Colonic mucosa (tissue), 4 donors: ENCODE measurements at regions not wholly inside any gene's neighbourhood (a gene's known extent, or its start where the extent isn't known, plus 50 kb on each side); places are given as distances from the start of the nearest gene placed in this dataset.

ENCODE experiments used
- DNase-seq: peaks from one replicate; pipeline ENCODE4 v3.0.0-alpha.2; 2020
- H3K27ac ChIP-seq: fragments of 200-600 bp; one replicate; pipeline ENCODE4 v1.8.0; 2021
- H3K27me3 ChIP-seq: fragments of 200-600 bp; one replicate; pipeline ENCODE4 v1.8.0; 2021
- H3K36me3 ChIP-seq: fragments of 200-600 bp; one replicate; pipeline ENCODE4 v1.8.0; 2021
- H3K4me1 ChIP-seq: fragments of 200-600 bp; one replicate; pipeline ENCODE4 v1.8.0; 2021; ENCODE audit warnings: mild to moderate bottlenecking
- H3K4me3 ChIP-seq: fragments of 200-600 bp; one replicate; pipeline ENCODE4 v1.8.0; 2021
- H3K9ac ChIP-seq, 2 donors: one replicate each; pipeline ENCODE4 v1.7.0; 2013; ENCODE audit warnings: control low read depth in 2 of 2, low read depth in 2 of 2, low read length in 2 of 2
- H3K9me3 ChIP-seq: fragments of 200-600 bp; one replicate; pipeline ENCODE4 v1.8.0; 2021
- intact Hi-C: fragments of 100-400 bp; cut with DNase I; formaldehyde crosslinking; loops from one replicate; pipeline ENCODE4 v1.14.1; 2022
- TF ChIP-seq, protein P1 (sequence below): fragments of 200-600 bp; IDR thresholded peaks from one replicate; pipeline ENCODE4 v1.8.0; 2022; ENCODE audit warnings: antibody characterized with exemption, mild to moderate bottlenecking
- donor health status: healthy.
- donor health status: DM: no; HTN: no; CAD: no.
- donor health status: DM: no; HTN: no; CAD: no.

DNA sequence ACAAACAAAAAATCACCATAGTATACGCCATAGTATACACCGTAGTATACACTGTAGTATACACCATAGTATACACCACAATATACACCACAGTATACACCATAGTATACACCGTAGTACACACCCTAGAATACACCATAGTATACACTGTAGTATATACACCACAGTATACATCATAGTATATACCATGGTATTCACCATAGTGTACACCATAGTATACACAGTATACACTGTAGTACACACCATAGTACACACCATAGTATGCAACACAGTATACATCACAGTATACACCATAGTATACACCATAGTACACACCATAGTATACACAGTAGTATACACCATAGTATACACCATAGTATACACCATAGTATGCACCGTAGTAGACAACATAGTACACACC, 157.6 kb upstream of the ADARB2 start:
- H3K36me3 ChIP-seq, result no peaks in the 10 kb centered on the region
- DNase-seq, result no peak
- H3K9me3 ChIP-seq, result no peaks in the 10 kb centered on the region
- H3K27me3 ChIP-seq, result no peaks in the 10 kb centered on the region
- intact Hi-C loops, result no loop called here
- H3K4me3 ChIP-seq, result no peak overlapping the region
- TF ChIP-seq, protein P1, sequence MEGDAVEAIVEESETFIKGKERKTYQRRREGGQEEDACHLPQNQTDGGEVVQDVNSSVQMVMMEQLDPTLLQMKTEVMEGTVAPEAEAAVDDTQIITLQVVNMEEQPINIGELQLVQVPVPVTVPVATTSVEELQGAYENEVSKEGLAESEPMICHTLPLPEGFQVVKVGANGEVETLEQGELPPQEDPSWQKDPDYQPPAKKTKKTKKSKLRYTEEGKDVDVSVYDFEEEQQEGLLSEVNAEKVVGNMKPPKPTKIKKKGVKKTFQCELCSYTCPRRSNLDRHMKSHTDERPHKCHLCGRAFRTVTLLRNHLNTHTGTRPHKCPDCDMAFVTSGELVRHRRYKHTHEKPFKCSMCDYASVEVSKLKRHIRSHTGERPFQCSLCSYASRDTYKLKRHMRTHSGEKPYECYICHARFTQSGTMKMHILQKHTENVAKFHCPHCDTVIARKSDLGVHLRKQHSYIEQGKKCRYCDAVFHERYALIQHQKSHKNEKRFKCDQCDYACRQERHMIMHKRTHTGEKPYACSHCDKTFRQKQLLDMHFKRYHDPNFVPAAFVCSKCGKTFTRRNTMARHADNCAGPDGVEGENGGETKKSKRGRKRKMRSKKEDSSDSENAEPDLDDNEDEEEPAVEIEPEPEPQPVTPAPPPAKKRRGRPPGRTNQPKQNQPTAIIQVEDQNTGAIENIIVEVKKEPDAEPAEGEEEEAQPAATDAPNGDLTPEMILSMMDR, result no peak
- H3K27ac ChIP-seq, result no peak overlapping the region
- no peaks in the 10 kb centered on the region for H3K4me1 ChIP-seq
- H3K9ac ChIP-seq, result no peak overlapping the region

DNA sequence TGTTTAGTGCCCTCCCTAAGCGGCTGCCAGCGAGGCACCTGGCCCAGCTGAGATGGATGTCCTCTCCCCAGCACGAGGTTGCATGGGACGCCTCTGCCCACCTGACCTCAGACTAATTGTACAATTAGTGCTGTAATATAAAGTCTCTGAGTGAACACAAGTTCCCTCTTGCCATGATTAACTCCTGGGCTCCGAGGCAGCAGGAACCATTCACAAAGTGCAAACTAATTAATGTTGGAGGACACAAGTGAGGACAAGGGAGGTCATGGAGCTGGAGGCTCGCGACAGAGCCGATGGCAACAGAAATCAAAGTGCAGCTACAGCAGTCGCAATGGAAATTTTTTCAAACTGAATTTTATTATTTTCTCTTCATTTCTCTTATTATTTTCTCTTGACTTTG, 156.6 kb upstream of the ADARB2 start:
- H3K27me3 ChIP-seq, result no peaks in the 10 kb centered on the region

DNA sequence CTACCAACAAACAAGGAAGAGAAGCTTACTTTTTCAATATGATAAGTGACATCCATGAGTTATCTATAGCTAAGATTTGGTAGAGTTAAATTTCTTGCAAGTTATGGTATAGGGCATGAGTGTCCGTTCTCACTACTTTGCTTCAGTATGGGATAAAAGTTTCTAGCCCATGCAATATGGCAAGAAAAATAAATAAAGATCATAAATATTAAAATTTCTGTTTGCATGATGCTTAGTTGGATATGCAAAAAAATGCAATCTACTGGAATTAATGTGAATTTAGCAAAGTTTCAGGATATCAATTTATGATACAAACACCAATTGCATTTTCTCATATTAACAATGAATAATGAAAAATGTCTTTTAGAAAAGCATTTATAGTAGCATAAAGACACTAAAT, 148.7 kb upstream of the ADARB2 start:
- intact Hi-C loops, result no loop called here
- no peak overlapping the region for H3K4me3 ChIP-seq
- no peak for DNase-seq
- no peak overlapping the region for H3K9ac ChIP-seq
- no peaks in the 10 kb centered on the region for H3K4me1 ChIP-seq
- H3K9me3 ChIP-seq, result no peaks in the 10 kb centered on the region
- no peak overlapping the region for H3K27ac ChIP-seq
- no peaks in the 10 kb centered on the region for H3K36me3 ChIP-seq
- no peaks in the 10 kb centered on the region for H3K27me3 ChIP-seq
- TF ChIP-seq, protein P1, result no peak

More for the DNA sequence above, 156.6 kb upstream of the ADARB2 start:
- TF ChIP-seq, protein P1, result no peak
- intact Hi-C loops, result no loop called here
- no peak for DNase-seq
- Histone ChIP-seq H3K4me1 (no peaks in the 10 kb centered on the region), H3K27ac (no peak overlapping the region), H3K4me3 (no peak overlapping the region), H3K9me3 (no peaks in the 10 kb centered on the region), H3K36me3 (no peaks in the 10 kb centered on the region), H3K9ac (no peak overlapping the region)

DNA sequence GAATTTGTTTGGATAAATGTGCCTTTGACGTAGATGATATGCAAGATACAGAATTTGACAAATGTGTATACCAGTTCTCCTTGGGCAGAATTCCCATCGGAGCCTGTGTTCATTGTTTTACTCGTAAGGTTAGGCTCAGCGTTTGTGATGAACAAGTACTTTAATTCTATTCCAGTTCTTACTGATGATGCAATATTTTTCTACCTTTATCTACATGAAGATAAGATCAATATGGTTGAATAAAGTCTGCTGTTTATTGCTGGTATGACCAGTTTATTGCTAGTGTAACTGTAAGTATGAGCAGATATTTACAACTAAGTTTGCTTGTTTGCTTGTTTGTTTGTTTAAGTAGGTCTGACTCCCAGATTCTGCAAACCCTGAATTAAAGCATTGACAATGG, 145.4 kb upstream of the ADARB2 start:
- Histone ChIP-seq H3K36me3 (no peaks in the 10 kb centered on the region), H3K27ac (no peak overlapping the region)
- intact Hi-C loops, result no loop called here

DNA sequence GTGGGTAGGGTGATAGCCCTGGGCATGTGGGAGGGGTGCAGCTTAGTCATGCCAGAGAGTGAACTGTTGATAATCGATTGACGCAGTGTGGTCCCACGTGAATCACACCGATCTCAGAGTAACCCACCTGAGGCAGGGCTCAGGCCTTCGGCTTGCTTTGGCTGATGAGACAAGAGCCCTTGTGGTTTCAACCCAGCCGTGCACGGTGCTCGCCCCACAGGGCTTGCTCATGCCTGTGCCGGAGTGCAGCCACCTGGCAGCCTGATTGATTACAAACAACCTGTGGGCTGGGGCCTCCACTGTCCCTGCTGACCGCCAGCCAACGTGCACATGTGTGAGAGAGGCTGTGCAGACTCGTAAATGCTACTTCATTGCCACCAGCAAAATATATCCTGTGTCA, 144.9 kb upstream of the ADARB2 start:
- Histone ChIP-seq H3K9ac (no peak overlapping the region), H3K27me3 (no peaks in the 10 kb centered on the region), H3K4me3 (no peak overlapping the region), H3K36me3 (no peaks in the 10 kb centered on the region), H3K4me1 (no peaks in the 10 kb centered on the region), H3K9me3 (no peaks in the 10 kb centered on the region), H3K27ac (no peak overlapping the region)
- intact Hi-C loops, result no loop called here
- no peak for DNase-seq
- TF ChIP-seq, protein P1, result no peak

More for the DNA sequence above, 145.4 kb upstream of the ADARB2 start:
- H3K9ac ChIP-seq, result no peak overlapping the region
- TF ChIP-seq, protein P1, result no peak
- no peaks in the 10 kb centered on the region for H3K4me1 ChIP-seq
- H3K9me3 ChIP-seq, result no peaks in the 10 kb centered on the region
- H3K4me3 ChIP-seq, result no peak overlapping the region
- DNase-seq, result no peak
- H3K27me3 ChIP-seq, result no peaks in the 10 kb centered on the region

DNA sequence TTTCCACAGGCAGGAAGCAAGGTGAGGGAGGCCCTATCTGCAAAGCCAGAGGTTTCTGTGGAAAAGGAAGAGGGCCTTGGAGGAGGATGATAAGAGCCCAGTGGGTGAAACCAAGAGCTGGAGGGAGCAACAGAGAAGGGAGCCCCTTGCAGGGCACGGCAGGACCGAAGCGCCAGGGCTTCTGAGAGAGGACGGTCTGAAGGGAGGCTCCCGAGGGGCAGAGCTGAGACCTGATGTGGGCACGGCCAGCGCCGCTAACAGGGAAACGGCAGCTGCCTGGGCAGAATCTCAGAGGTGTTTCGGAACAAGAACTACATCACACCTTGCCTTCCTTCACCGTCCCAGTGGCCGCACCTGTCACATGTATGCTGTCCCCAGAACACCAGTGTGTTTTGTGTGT, 144.3 kb upstream of the ADARB2 start:
- no peaks in the 10 kb centered on the region for H3K36me3 ChIP-seq
- H3K27me3 ChIP-seq, result no peaks in the 10 kb centered on the region
- no peak overlapping the region for H3K27ac ChIP-seq
- intact Hi-C loops, result no loop called here
- no peak overlapping the region for H3K4me3 ChIP-seq
- no peak overlapping the region for H3K9ac ChIP-seq
- DNase-seq, result no peak
- TF ChIP-seq, protein P1, result no peak
- no peaks in the 10 kb centered on the region for H3K4me1 ChIP-seq
- peaks cover 3% of the 10 kb centered on the region for H3K9me3 ChIP-seq
